NCI-H510A (cell line): ENCODE measurements at regions not wholly inside any gene's neighbourhood (a gene's known extent, or its start where the extent isn't known, plus 50 kb on each side); places are given as distances from the start of the nearest gene placed in this dataset.

ENCODE experiments used
- DNase-seq: peaks from one replicate; lab custom pipeline; 2025; lab: John Stamatoyannopoulos, UW

- no peak for DNase-seq
These were observed 216.9 kb upstream of the PARD3B start for GRCh38 chr2:204328373-204328772.

GRCh38 chr2:204329016-204329415 lies 216.3 kb upstream of the PARD3B start:
- DNase-seq, result no peak

- DNase-seq, result no peak
These were observed 215.7 kb upstream of the PARD3B start for GRCh38 chr2:204329532-204329931.

- no peak for DNase-seq
These were observed 214.1 kb upstream of the PARD3B start for GRCh38 chr2:204331180-204331579.

- no peak for DNase-seq
These were observed 213.3 kb upstream of the PARD3B start for GRCh38 chr2:204331988-204332387.

GRCh38 chr2:204332706-204333105 lies 212.6 kb upstream of the PARD3B start:
- DNase-seq, result no peak

- DNase-seq, result no peak
These were observed 211.4 kb upstream of the PARD3B start for GRCh38 chr2:204333861-204334260.

- DNase-seq, result no peak
These were observed 209.7 kb upstream of the PARD3B start for GRCh38 chr2:204335451-204336058.

GRCh38 chr2:204336153-204336744 lies 209.0 kb upstream of the PARD3B start:
- DNase-seq, result no peak

GRCh38 chr2:204337638-204338037 lies 207.6 kb upstream of the PARD3B start:
- no peak for DNase-seq

- no peak for DNase-seq
These were observed 206.0 kb upstream of the PARD3B start for GRCh38 chr2:204339212-204339715.

GRCh38 chr2:204340511-204340910 lies 204.8 kb upstream of the PARD3B start:
- DNase-seq, result no peak

- no peak for DNase-seq
These were observed 203.4 kb upstream of the PARD3B start for GRCh38 chr2:204341887-204342276.

- DNase-seq, result peak; percentile 43
These were observed 201.6 kb upstream of the PARD3B start for GRCh38 chr2:204343685-204344084.

GRCh38 chr2:204344119-204344518 lies 201.2 kb upstream of the PARD3B start:
- no peak for DNase-seq

GRCh38 chr2:204346906-204347305 lies 198.4 kb upstream of the PARD3B start:
- DNase-seq, result no peak

GRCh38 chr2:204353823-204354222 lies 191.5 kb upstream of the PARD3B start:
- no peak for DNase-seq

- no peak for DNase-seq
These were observed 190.8 kb upstream of the PARD3B start for GRCh38 chr2:204354442-204354856.

- DNase-seq, result no peak
These were observed 189.6 kb upstream of the PARD3B start for GRCh38 chr2:204355688-204356087.

- no peak for DNase-seq
These were observed 189.1 kb upstream of the PARD3B start for GRCh38 chr2:204356151-204356641.

- no peak for DNase-seq
These were observed 188.0 kb upstream of the PARD3B start for GRCh38 chr2:204357286-204357685.

- DNase-seq, result no peak
These were observed 186.2 kb upstream of the PARD3B start for GRCh38 chr2:204359076-204359475.

- DNase-seq, result no peak
These were observed 184.9 kb upstream of the PARD3B start for GRCh38 chr2:204360218-204361007.
